H9 (cell line): ENCODE measurements at regions not wholly inside any gene's neighbourhood (a gene's known extent, or its start where the extent isn't known, plus 50 kb on each side); places are given as distances from the start of the nearest gene placed in this dataset.

Experiments used
- DNase-seq: peaks from one replicate; pipeline ENCODE4 v3.0.0-alpha.2; 2017
- H2AFZ ChIP-seq: one replicate; pipeline ENCODE4 v1.6.1; 2013; ENCODE audit warnings: mild to moderate bottlenecking, low read length, control low read depth, moderate library complexity
- H2AK5ac ChIP-seq: 2 replicates; pipeline ENCODE4 v1.6.1; 2013; ENCODE audit warnings: low read length, control low read depth, mixed read lengths; ENCODE audit not compliant: insufficient read length
- H2BK120ac ChIP-seq: one replicate; pipeline ENCODE4 v1.6.1; 2013; ENCODE audit warnings: low read depth, mild to moderate bottlenecking, low read length, control low read depth, inconsistent platforms; ENCODE audit not compliant: poor library complexity, severe bottlenecking
- H2BK12ac ChIP-seq: 2 replicates; pipeline ENCODE4 v1.6.1; 2013; ENCODE audit warnings: low read length, control low read depth, mixed read lengths, low read depth; ENCODE audit not compliant: insufficient read length
- H2BK15ac ChIP-seq: 2 replicates; pipeline ENCODE4 v1.6.1; 2013; ENCODE audit warnings: low read depth, low read length, control low read depth
- H2BK20ac ChIP-seq: one replicate; pipeline ENCODE4 v1.6.1; 2013; ENCODE audit warnings: low read depth, mild to moderate bottlenecking, low read length, control low read depth, inconsistent platforms; ENCODE audit not compliant: poor library complexity, severe bottlenecking
- H2BK5ac ChIP-seq: 2 replicates; pipeline ENCODE4 v1.6.1; 2013; ENCODE audit warnings: low read length, control low read depth, mixed read lengths; ENCODE audit not compliant: insufficient read length
- H3K14ac ChIP-seq: 2 replicates; pipeline ENCODE4 v1.6.1; 2013; ENCODE audit warnings: low read length, control low read depth; ENCODE audit not compliant: insufficient read depth
- H3K18ac ChIP-seq: 2 replicates; pipeline ENCODE4 v1.6.1; 2013; ENCODE audit warnings: low read depth, mild to moderate bottlenecking, mixed read lengths, low read length, control low read depth; ENCODE audit not compliant: insufficient read length
- H3K23ac ChIP-seq: 2 replicates; pipeline ENCODE4 v1.6.1; 2013; ENCODE audit warnings: low read length, control low read depth, mixed read lengths, low read depth; ENCODE audit not compliant: insufficient read length
- H3K23me2 ChIP-seq: 2 replicates; pipeline ENCODE4 v1.6.1; 2013; ENCODE audit warnings: low read depth, mild to moderate bottlenecking, mixed read lengths, low read length, control low read depth; ENCODE audit not compliant: insufficient read length, poor library complexity, severe bottlenecking
- H3K27ac ChIP-seq: 2 replicates; pipeline ENCODE4 v1.5.1; 2013; ENCODE audit warnings: low read length, control low read depth, mixed read lengths, low read depth; ENCODE audit not compliant: insufficient read length
- H3K27me3 ChIP-seq: 2 replicates; pipeline ENCODE4 v1.6.1; 2013; ENCODE audit warnings: low read length, control low read depth, inconsistent platforms; ENCODE audit not compliant: insufficient read depth
- H3K4ac ChIP-seq: 2 replicates; pipeline ENCODE4 v1.6.1; 2013; ENCODE audit warnings: low read depth, mild to moderate bottlenecking, control low read depth, inconsistent platforms, low read length, moderate library complexity
- H3K4me1 ChIP-seq: 2 replicates; pipeline ENCODE4 v1.6.1; 2013; ENCODE audit warnings: low read length, control low read depth, inconsistent platforms; ENCODE audit not compliant: insufficient read depth
- H3K4me2 ChIP-seq: 2 replicates; pipeline ENCODE4 v1.6.1; 2013; ENCODE audit warnings: low read length, control low read depth, mixed read lengths; ENCODE audit not compliant: insufficient read length, insufficient read depth
- H3K56ac ChIP-seq: 2 replicates; pipeline ENCODE4 v1.6.1; 2013; ENCODE audit warnings: low read depth, mild to moderate bottlenecking, mixed read lengths, low read length, control low read depth; ENCODE audit not compliant: insufficient read length
- H3K79me1 ChIP-seq: 2 replicates; pipeline ENCODE4 v1.6.1; 2013; ENCODE audit warnings: low read depth, mild to moderate bottlenecking, moderate library complexity, low read length, control low read depth, inconsistent platforms; ENCODE audit not compliant: insufficient read depth, poor library complexity, severe bottlenecking
- H3K79me2 ChIP-seq: 2 replicates; pipeline ENCODE4 v1.6.1; 2013; ENCODE audit warnings: low read length, control low read depth, inconsistent platforms; ENCODE audit not compliant: insufficient read depth
- H3K9ac ChIP-seq: 2 replicates; pipeline ENCODE4 v1.6.1; 2013; ENCODE audit warnings: low read length, control low read depth, mixed read lengths; ENCODE audit not compliant: insufficient read length; ENCODE audit errors: extremely low read depth
- H3K9me3 ChIP-seq: one replicate; pipeline ENCODE4 v1.6.1; 2013; ENCODE audit warnings: low read depth, low read length, inconsistent platforms; ENCODE audit not compliant: control insufficient read depth
- H3T11ph ChIP-seq: one replicate; pipeline ENCODE4 v1.6.1; 2013; ENCODE audit warnings: mild to moderate bottlenecking, low read length, control low read depth, inconsistent platforms
- H4K20me1 ChIP-seq: one replicate; pipeline ENCODE4 v1.6.1; 2013; ENCODE audit not compliant: control insufficient read depth, insufficient read length, insufficient read depth
- H4K5ac ChIP-seq: 2 replicates; pipeline ENCODE4 v1.6.1; 2013; ENCODE audit warnings: low read depth, mild to moderate bottlenecking, mixed read lengths, low read length, control low read depth; ENCODE audit not compliant: insufficient read length
- H4K8ac ChIP-seq: replicated peaks from 2 replicates; pipeline ENCODE4 v1.6.1; 2013; ENCODE audit warnings: low read length, control low read depth, mixed read lengths, low read depth; ENCODE audit not compliant: insufficient read length
- H4K91ac ChIP-seq: 2 replicates; pipeline ENCODE4 v1.6.1; 2013; ENCODE audit warnings: low read depth, mild to moderate bottlenecking, moderate library complexity, mixed read lengths, low read length, control low read depth; ENCODE audit not compliant: insufficient read length
- H3K27ac Mint-ChIP-seq, 3 experiments: 2 replicates in 2 of 3; 3 replicates in 1 of 3; pipeline ENCODE4 v1.8.0; 2020 to 2021; ENCODE audit warnings: mixed read lengths in 3 of 3, mild to moderate bottlenecking in 1 of 3, moderate library complexity in 1 of 3
- H3K27me3 Mint-ChIP-seq: 2 replicates; pipeline ENCODE4 v1.8.0; 2021; ENCODE audit warnings: low read depth, mild to moderate bottlenecking, moderate library complexity, mixed read lengths
- H3K36me3 Mint-ChIP-seq, 3 experiments: 2 replicates in 2 of 3; 3 replicates in 1 of 3; pipeline ENCODE4 v1.8.0; 2020 to 2021; ENCODE audit warnings: low read depth in 3 of 3, mixed read lengths in 3 of 3; ENCODE audit not compliant: insufficient read depth in 1 of 3
- H3K4me1 Mint-ChIP-seq, 2 experiments: 2 replicates each; pipeline ENCODE4 v1.8.0; 2020; ENCODE audit warnings: mixed read lengths in 2 of 2
- H3K4me3 Mint-ChIP-seq, 2 experiments: 2 replicates in 1 of 2; 3 replicates in 1 of 2; pipeline ENCODE4 v1.8.0; 2020 to 2021; ENCODE audit warnings: mild to moderate bottlenecking in 2 of 2, mixed read lengths in 2 of 2, moderate library complexity in 1 of 2
- H3K9me3 Mint-ChIP-seq, 2 experiments: 2 replicates in 1 of 2; 3 replicates in 1 of 2; pipeline ENCODE4 v1.8.0; 2020; ENCODE audit warnings: mild to moderate bottlenecking in 2 of 2, mixed read lengths in 2 of 2, moderate library complexity in 1 of 2
- CTCF ChIP-seq: fragments of 200-600 bp; sonication (generic); conservative IDR thresholded peaks from 3 replicates; pipeline ENCODE4 v1.8.0; 2021; ENCODE audit warnings: antibody characterized with exemption, mild to moderate bottlenecking
- WGBS: extraction: QIAGEN DNeasy Blood & Tissue Kit; methylation state at CpG from one replicate; pipeline ENCODE4 v1.1.7; 2013; ENCODE audit warnings: missing lambda C conversion rate, low lambda C conversion rate, mixed read lengths; ENCODE audit not compliant: insufficient read length; ENCODE audit errors: extremely low coverage; 5-methylcytosine and 5-hydroxymethylcytosine counted together

GRCh38 chr7:41792120-41792519 lies 89.2 kb upstream of the INHBA start:
- peaks cover 0 to 7% of the 10 kb centered on the region in 2 experiments; a peak in 1 of 4 replicates for H3K4me1 Mint-ChIP-seq
- TF ChIP-seq CTCF = no peak
- no peak overlapping the region for H2BK20ac ChIP-seq
- H4K8ac ChIP-seq = no peak overlapping the region
- no peak overlapping the region for H3K4me2 ChIP-seq
- H3K27ac Mint-ChIP-seq = no peak overlapping the region
- H2AK5ac ChIP-seq = no peak overlapping the region
- no peak overlapping the region for H2AFZ ChIP-seq
- no peak overlapping the region for H3K4me3 Mint-ChIP-seq
- H3K79me1 ChIP-seq = no peaks in the 10 kb centered on the region
- no peak overlapping the region for H3K4ac ChIP-seq
- no peak overlapping the region for H3K18ac ChIP-seq
- no peak overlapping the region for H3T11ph ChIP-seq
- H4K5ac ChIP-seq = no peak overlapping the region
- no peak for DNase-seq
- no peak overlapping the region for H2BK15ac ChIP-seq
- H3K9me3 Mint-ChIP-seq = no peaks in the 10 kb centered on the region; a peak in 1 of 5 replicates
- no peaks in the 10 kb centered on the region for H4K20me1 ChIP-seq
- no peak overlapping the region for H3K14ac ChIP-seq
- H3K27me3 ChIP-seq = no peaks in the 10 kb centered on the region
- H2BK12ac ChIP-seq = no peak overlapping the region
- no peaks in the 10 kb centered on the region for H3K9me3 ChIP-seq
- H2BK5ac ChIP-seq = no peak overlapping the region
- H3K23ac ChIP-seq = no peak overlapping the region
- H2BK120ac ChIP-seq = no peak overlapping the region
- H3K27ac ChIP-seq = no peak overlapping the region
- H3K4me1 ChIP-seq = no peaks in the 10 kb centered on the region
- H3K23me2 ChIP-seq = no peaks in the 10 kb centered on the region
- H3K9ac ChIP-seq = no peak overlapping the region
- H3K79me2 ChIP-seq = no peaks in the 10 kb centered on the region
- H3K36me3 Mint-ChIP-seq = no peaks in the 10 kb centered on the region
- no CpG with 5 or more reads among the region's 5 CpGs for WGBS
- no peak overlapping the region for H3K56ac ChIP-seq
- no peak overlapping the region for H4K91ac ChIP-seq
- no peaks in the 10 kb centered on the region; the same call in 1 of the 2 replicates for H3K27me3 Mint-ChIP-seq
